Panc1 (cell line): ENCODE measurements at regions not wholly inside any gene's neighbourhood (a gene's known extent, or its start where the extent isn't known, plus 50 kb on each side); places are given as distances from the start of the nearest gene placed in this dataset.

Source experiments
- ATAC-seq: fragments of 200-7000 bp; cut with Tn5 transposase; 2 replicates; pipeline ENCODE4 v1.9.1; 2020; ENCODE audit warnings: mild to moderate bottlenecking, moderate library complexity
- BruUV-seq: library from RNA; stranded (reverse); fragments of 400-500 nt; replicated peaks from 2 replicates; lab custom pipeline; 2021; lab: Mats Ljungman, UMichigan
- CTCF ChIA-PET: fragments of 300-600 bp; sonication (Branson Sonifier 250); formaldehyde crosslinking; loops from one replicate; lab custom pipeline; 2022; ENCODE audit warnings: antibody characterized with exemption; lab: Charles Lee
- POLR2A ChIA-PET: fragments of 300-600 bp; sonication (Branson Sonifier 250); formaldehyde crosslinking; loops from one replicate; lab custom pipeline; 2022; ENCODE audit warnings: antibody characterized with exemption; lab: Charles Lee
- DNase-seq: peaks from one replicate; pipeline ENCODE4 v3.0.0-alpha.2; 2010; ENCODE audit warnings: low read depth, low spot score
- H3K27ac ChIP-seq: 2 replicates; pipeline ENCODE4 v1.5.1; 2011; ENCODE audit warnings: mild to moderate bottlenecking, low read length, inconsistent platforms
- H3K27me3 ChIP-seq: fragments of 200-500 bp; sonication (Bioruptor generic); 2 replicates; pipeline ENCODE4 v1.6.0; 2014; ENCODE audit warnings: low read length, inconsistent platforms; ENCODE audit not compliant: control insufficient read depth, insufficient read depth
- H3K36me3 ChIP-seq: fragments of 200-500 bp; sonication (Bioruptor generic); 2 replicates; pipeline ENCODE4 v1.5.1; 2014; ENCODE audit warnings: inconsistent platforms, mild to moderate bottlenecking, low read length, moderate library complexity; ENCODE audit not compliant: control insufficient read depth, insufficient read depth
- H3K4me1 ChIP-seq: 2 replicates; pipeline ENCODE4 v1.5.1; 2011; ENCODE audit warnings: inconsistent platforms, mild to moderate bottlenecking, low read length, moderate library complexity; ENCODE audit not compliant: control insufficient read depth, insufficient read depth
- H3K4me3 ChIP-seq, 2 experiments: 2 replicates each; pipeline ENCODE4 v1.5.1; 2011 to 2012; ENCODE audit warnings: low read depth in 2 of 2, low read length in 2 of 2, mild to moderate bottlenecking in 2 of 2, inconsistent platforms in 1 of 2, moderate library complexity in 1 of 2
- H3K9me3 ChIP-seq: fragments of 200-500 bp; sonication (Bioruptor generic); 2 replicates; pipeline ENCODE4 v1.5.1; 2014; ENCODE audit warnings: low read depth, mild to moderate bottlenecking, inconsistent platforms, low read length, moderate library complexity; ENCODE audit not compliant: control insufficient read depth, insufficient read depth
- CTCF ChIP-seq: fragments of 450-650 bp; IDR thresholded peaks from 2 replicates; pipeline ENCODE4 v1.5.1; 2017; ENCODE audit warnings: mild to moderate bottlenecking
- POLR2AphosphoS5 ChIP-seq: IDR thresholded peaks from 2 replicates; pipeline ENCODE4 v1.6.1; 2012; ENCODE audit warnings: mild to moderate bottlenecking, low read depth, low read length, moderate library complexity
- REST ChIP-seq, 2 experiments: IDR thresholded peaks; 2 replicates each; pipeline ENCODE4 v1.6.1; 2011 to 2012; ENCODE audit warnings: low read depth in 2 of 2, control low read depth in 1 of 2, low read length in 1 of 2, mild to moderate bottlenecking in 1 of 2, moderate library complexity in 1 of 2; ENCODE audit not compliant: insufficient read depth in 1 of 2
- SIN3A ChIP-seq: IDR thresholded peaks from 2 replicates; pipeline ENCODE4 v1.6.1; 2012; ENCODE audit warnings: low read depth, mild to moderate bottlenecking, low read length, moderate library complexity, borderline replicate concordance; ENCODE audit not compliant: insufficient read depth
- TCF7L2 ChIP-seq: IDR thresholded peaks from 2 replicates; pipeline ENCODE4 v1.6.1; 2011; ENCODE audit warnings: mild to moderate bottlenecking, low read depth, low read length, inconsistent platforms
- in situ Hi-C: cut with HindIII; loops from 2 replicates; pipeline ENCODE4 v1.10.0; 2016; ENCODE audit warnings: low sequenced_read_pairs, low pct_unique_long_range_greater_than_20kb
- intact Hi-C: fragments of 100-400 bp; cut with micrococcal nuclease; formaldehyde crosslinking; loops from one replicate; pipeline ENCODE4 v1.10.0; 2022; ENCODE audit not compliant: unreplicated experiment

GRCh38 chr4:38209654-38210053, 249.5 kb downstream of the PTTG2 start:
- DNase-seq, result no peak
- no peaks in the 10 kb centered on the region for H3K27me3 ChIP-seq
- BruUV-seq, result no TSS peak
- no peak overlapping the region for H3K4me3 ChIP-seq
- TF ChIP-seq POLR2AphosphoS5 (no peak), CTCF (no peak), REST (IDR thresholded peaks at IDR 0.05; ENCODE audit: insufficient read depth in 1 of 2, low read depth in 2 of 2, low read length in 1 of 2) (no peak)
- ChIA-PET POLR2A (no interaction called here), CTCF (no interaction called here)
- H3K4me1 ChIP-seq, result no peaks in the 10 kb centered on the region
- ATAC-seq, result no peak
- H3K9me3 ChIP-seq, result no peaks in the 10 kb centered on the region
- intact Hi-C loops, result no loop called here
- H3K27ac ChIP-seq, result no peak overlapping the region
- in situ Hi-C loops, result no loop called here
- no peaks in the 10 kb centered on the region for H3K36me3 ChIP-seq

GRCh38 chr4:38210396-38211114, 250.4 kb downstream of the PTTG2 start:
- in situ Hi-C loops, result no loop called here
- no peak for ATAC-seq

More at GRCh38 chr4:38210396-38211114, 250.4 kb downstream of the PTTG2 start:
- DNase-seq, result no peak
- no peak for TF ChIP-seq REST (IDR thresholded peaks at IDR 0.05; ENCODE audit: insufficient read depth in 1 of 2, low read depth in 2 of 2, low read length in 1 of 2)
- TF ChIP-seq TCF7L2, result no peak
- no peak for TF ChIP-seq SIN3A
- no peak for TF ChIP-seq CTCF
- TF ChIP-seq POLR2AphosphoS5, result no peak
- Histone ChIP-seq H3K27me3 (no peaks in the 10 kb centered on the region), H3K4me1 (no peaks in the 10 kb centered on the region), H3K9me3 (no peaks in the 10 kb centered on the region), H3K27ac (no peak overlapping the region), H3K36me3 (no peaks in the 10 kb centered on the region), H3K4me3 (no peak overlapping the region)
- POLR2A ChIA-PET, result no interaction called here
- intact Hi-C loops, result no loop called here
- CTCF ChIA-PET, result no interaction called here
- no TSS peak for BruUV-seq
